Rectal smooth muscle tissue (tissue), 1 donor: ENCODE measurements at regions not wholly inside any gene's neighbourhood (a gene's known extent, or its start where the extent isn't known, plus 50 kb on each side); places are given as distances from the start of the nearest gene placed in this dataset.
"Not testable (repeated sequence)": the region's sequence is repeated elsewhere in the genome, so short reads cannot be mapped to it uniquely, and the experiment has no call there.

Experiments used
- H3K27ac ChIP-seq: one replicate; pipeline ENCODE4 v1.7.0; 2013; ENCODE audit warnings: low read depth, low read length, inconsistent platforms
- H3K27me3 ChIP-seq: one replicate; pipeline ENCODE4 v1.7.0; 2013; ENCODE audit warnings: low read length; ENCODE audit not compliant: control insufficient read depth, insufficient read depth
- H3K36me3 ChIP-seq: one replicate; pipeline ENCODE4 v1.7.0; 2013; ENCODE audit warnings: low read length; ENCODE audit not compliant: control insufficient read depth, insufficient read depth
- H3K4me1 ChIP-seq: one replicate; pipeline ENCODE4 v1.7.0; 2013; ENCODE audit warnings: low read length; ENCODE audit not compliant: control insufficient read depth, insufficient read depth
- H3K4me3 ChIP-seq: one replicate; pipeline ENCODE4 v1.7.0; 2013; ENCODE audit warnings: low read length
- H3K9ac ChIP-seq: one replicate; pipeline ENCODE4 v1.7.0; 2013; ENCODE audit warnings: low read length

DNA sequence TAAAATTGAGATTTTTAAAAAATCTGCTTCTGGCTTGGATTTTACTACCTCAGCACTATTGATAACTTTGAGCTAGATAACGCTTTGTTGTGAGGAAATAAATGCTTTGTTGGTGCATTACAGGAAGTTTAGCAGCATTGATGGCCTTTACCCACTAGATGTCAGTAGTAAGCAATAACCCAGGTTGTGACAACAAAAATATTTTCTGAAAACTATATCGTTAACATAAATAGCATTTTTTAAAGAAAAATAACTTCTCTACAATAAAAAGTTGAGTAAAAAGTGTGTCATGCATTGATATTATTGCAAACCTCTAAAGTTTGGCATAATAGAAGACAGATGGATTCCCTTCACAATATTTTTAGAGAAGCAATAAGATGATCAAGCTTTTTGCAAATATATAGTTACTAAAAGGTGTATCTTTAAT, 1246.5 kb downstream of the UQCRFS1 start:
- no peaks in the 10 kb centered on the region for H3K27me3 ChIP-seq
- no peak overlapping the region for H3K4me3 ChIP-seq
- H3K4me1 ChIP-seq, result no peaks in the 10 kb centered on the region
- no peak overlapping the region for H3K9ac ChIP-seq
- no peaks in the 10 kb centered on the region for H3K36me3 ChIP-seq
- H3K27ac ChIP-seq, result no peak overlapping the region

DNA sequence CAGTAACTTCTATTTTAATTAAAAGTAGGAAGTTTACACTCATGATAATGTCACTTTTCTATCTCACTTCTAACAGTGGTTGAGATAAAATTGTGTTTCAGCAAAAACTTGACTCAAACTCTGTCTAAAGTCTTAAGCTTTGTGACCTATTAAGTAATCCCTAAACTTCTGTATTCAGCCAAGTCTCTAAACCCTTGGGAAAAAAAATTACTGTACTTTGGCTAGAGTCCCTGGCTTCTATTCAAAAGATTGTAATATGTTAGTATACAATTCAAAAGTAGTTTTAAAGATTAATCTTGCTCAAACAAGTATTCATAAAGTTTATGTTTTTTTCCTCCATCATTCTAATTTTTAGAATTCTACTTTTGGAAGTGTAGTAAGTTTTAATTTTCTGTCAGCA, 1248.8 kb downstream of the UQCRFS1 start:
- H3K4me1 ChIP-seq, result no peaks in the 10 kb centered on the region
- no peak overlapping the region for H3K27ac ChIP-seq

DNA sequence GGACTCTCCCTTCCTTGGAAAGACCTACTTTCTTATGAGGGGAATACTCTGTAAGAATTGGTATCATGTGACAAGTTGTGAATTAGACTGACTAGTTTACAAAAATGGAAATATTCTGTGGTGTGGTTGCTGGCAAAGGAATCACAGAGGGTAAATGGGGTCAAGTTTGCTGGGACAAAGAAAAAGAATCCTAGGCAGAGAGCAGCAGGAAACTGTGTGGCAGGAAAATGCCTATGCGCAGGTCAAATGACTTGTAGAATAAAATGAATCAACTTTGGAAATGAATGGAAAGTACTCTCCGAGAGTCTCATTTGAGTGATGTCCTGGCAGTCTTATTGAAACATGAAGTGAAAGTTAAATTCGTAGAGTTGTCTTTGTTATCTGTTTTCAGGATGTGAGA, 1250.7 kb downstream of the UQCRFS1 start:
- Histone ChIP-seq H3K36me3 (no peaks in the 10 kb centered on the region), H3K4me1 (no peaks in the 10 kb centered on the region), H3K4me3 (no peak overlapping the region), H3K9ac (no peak overlapping the region), H3K27ac (no peak overlapping the region), H3K27me3 (no peaks in the 10 kb centered on the region)

More for the DNA sequence above, 1248.8 kb downstream of the UQCRFS1 start:
- H3K9ac ChIP-seq, result no peak overlapping the region
- no peak overlapping the region for H3K4me3 ChIP-seq
- no peaks in the 10 kb centered on the region for H3K27me3 ChIP-seq
- H3K36me3 ChIP-seq, result no peaks in the 10 kb centered on the region

DNA sequence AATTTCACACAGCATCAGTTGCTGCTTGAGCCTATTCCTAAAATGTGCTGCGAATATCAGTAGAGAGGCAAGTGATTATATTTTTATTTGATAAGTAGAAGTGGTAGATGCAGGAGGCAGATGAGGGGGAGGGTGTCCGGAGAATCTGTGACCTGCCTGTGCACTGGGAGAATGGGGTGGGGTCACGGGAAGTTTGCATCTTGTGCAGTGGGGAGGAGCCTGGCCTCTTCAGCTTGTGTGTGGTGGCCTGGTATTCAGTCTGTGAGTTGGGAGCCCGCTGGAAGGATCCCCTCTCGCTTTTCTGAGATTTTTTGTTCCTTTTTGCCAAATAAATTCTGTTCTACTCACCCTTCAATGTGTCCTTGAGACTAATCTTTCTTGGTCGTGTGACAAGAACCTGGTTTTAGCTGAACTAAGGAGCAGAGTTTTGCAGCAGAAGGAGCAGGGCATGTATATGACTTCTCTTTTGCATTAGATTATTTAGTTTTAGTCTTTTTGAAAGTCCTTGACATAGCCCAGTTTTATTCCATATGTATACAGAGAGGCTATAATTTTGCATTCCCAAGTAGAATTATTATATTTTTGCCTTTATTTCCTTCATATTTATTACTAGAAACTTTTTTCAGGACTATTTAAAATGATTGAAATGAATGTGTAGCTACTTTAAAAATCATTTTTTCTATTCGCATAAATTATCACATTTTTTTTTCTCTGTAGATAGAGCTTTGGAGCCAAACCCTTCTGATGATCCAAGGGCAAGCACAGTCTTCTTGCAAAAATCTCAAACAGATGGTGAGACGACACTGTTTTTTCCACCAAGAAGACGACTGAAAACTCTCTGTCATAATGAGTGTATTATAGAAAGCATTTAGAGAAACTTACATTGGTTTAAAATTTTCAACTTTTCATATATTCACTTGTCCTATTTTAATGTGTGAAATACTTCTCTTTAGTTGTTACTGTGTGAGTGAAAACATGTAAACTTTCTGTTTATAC, 1257.2 kb downstream of the UQCRFS1 start:
- no peak overlapping the region for H3K9ac ChIP-seq
- H3K4me1 ChIP-seq, result no peaks in the 10 kb centered on the region
- H3K36me3 ChIP-seq, result no peaks in the 10 kb centered on the region
- H3K27ac ChIP-seq, result no peak overlapping the region
- no peak overlapping the region for H3K4me3 ChIP-seq
- no peaks in the 10 kb centered on the region for H3K27me3 ChIP-seq

DNA sequence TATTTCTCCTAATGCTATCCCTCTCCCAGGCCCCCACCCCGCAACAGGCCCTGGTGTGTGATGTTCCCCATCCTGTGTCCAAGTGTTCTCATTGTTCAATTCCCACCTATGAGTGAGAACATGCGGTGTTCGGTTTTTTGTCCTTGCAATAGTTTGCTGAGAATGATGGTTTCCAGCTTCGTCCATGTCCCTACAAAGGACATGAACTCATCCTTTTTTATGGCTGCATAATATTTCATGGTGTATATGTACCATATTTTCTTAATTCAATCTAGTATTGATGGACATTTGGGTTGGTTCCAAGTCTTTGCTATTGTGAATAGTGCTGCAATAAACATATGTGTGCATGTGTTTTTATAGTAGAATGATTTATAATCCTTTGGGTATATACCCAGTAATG, 1270.3 kb downstream of the UQCRFS1 start:
- H3K4me1 ChIP-seq, H3K9ac ChIP-seq, H3K27me3 ChIP-seq, H3K36me3 ChIP-seq, H3K4me3 ChIP-seq, H3K27ac ChIP-seq: not testable (repeated sequence)

DNA sequence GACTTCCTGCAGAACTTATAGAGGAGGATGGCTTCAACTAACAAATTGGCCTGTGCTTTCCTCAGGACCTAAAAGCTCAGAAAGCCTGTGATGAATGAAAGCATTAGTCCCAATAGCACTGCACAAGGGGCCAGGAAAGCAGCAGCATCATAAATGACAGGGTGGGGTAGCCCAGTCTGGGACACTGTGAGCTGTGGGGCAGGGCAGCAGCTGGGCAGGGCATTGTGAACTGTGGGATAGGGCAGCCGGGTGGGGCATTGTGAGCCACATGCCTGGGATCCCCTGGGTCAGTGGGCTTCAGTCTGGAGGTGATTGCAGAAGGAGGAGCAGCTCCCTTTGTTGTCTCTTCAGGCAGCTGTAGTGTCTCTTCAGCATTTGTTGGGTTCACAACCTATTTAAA, 1276.8 kb downstream of the UQCRFS1 start:
- H3K36me3 ChIP-seq, result no peaks in the 10 kb centered on the region
- no peaks in the 10 kb centered on the region for H3K27me3 ChIP-seq
- H3K4me1 ChIP-seq, result no peaks in the 10 kb centered on the region
- no peak overlapping the region for H3K4me3 ChIP-seq
- no peak overlapping the region for H3K9ac ChIP-seq
- H3K27ac ChIP-seq, result no peak overlapping the region

DNA sequence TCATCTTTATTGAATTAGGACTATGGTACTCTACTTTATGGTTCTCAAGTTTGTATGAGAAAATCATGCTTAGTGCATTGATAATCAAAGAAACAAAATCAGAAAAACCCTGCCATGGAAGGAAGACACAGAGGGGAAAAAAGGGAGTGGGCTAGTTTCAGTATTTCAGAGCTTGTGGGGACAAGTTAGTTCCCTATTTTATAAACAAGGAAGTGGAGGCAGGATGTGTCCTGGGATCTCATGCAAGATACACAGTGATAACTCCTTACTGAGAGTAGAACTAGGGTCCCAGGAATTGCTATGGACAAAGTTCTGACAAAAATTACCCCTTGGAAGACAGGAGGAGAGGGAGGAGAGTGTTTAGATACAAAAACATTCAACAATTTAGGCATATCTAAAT, 1277.3 kb downstream of the UQCRFS1 start:
- Histone ChIP-seq H3K27ac (no peak overlapping the region), H3K4me1 (no peaks in the 10 kb centered on the region), H3K36me3 (no peaks in the 10 kb centered on the region), H3K9ac (no peak overlapping the region), H3K27me3 (no peaks in the 10 kb centered on the region), H3K4me3 (no peak overlapping the region)

DNA sequence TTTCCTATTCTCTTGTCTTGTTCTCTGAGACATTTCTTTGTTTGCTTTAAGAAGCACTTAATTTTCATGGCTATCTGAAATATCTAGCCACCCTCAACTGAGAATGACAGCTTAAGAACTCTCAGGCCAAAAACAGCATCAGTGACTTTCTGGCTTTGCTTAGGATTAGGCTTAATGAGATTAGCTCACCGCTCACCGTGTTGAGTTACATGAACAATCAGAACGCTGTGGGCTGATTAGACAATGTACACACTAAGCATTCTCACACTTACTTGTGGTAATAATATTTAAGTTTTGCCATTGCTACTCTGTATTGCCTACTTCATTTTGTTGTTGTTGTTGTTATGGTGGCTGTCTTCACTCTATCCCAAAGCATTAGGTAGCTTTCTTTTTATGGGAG, 1283.6 kb downstream of the UQCRFS1 start:
- H3K4me1 ChIP-seq, result no peaks in the 10 kb centered on the region
- H3K4me3 ChIP-seq, result no peak overlapping the region
- no peak overlapping the region for H3K9ac ChIP-seq
- no peaks in the 10 kb centered on the region for H3K27me3 ChIP-seq
- no peaks in the 10 kb centered on the region for H3K36me3 ChIP-seq
- no peak overlapping the region for H3K27ac ChIP-seq

DNA sequence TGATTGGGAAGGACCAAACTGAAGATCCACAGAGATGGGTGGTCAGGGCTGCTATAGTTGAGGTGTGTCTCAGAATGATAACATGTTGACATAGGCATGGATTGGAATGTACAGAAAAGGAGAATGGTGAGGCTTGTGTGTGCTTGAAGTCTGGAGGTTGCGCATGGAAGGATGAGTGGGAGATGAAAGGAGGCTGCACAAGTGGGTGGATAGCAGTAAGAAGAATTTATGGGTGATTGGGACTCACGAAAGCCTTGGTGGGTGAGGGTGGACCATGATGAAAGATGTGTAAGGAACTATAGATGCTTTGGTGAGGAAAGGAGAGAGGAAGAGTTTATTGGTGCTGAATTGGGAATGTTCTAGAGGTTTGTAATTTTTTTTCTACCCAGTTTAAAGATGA, 1287.7 kb downstream of the UQCRFS1 start:
- no peaks in the 10 kb centered on the region for H3K36me3 ChIP-seq
- H3K9ac ChIP-seq, result no peak overlapping the region
- H3K27ac ChIP-seq, result no peak overlapping the region
- H3K27me3 ChIP-seq, result no peaks in the 10 kb centered on the region
- no peaks in the 10 kb centered on the region for H3K4me1 ChIP-seq
- H3K4me3 ChIP-seq, result no peak overlapping the region

DNA sequence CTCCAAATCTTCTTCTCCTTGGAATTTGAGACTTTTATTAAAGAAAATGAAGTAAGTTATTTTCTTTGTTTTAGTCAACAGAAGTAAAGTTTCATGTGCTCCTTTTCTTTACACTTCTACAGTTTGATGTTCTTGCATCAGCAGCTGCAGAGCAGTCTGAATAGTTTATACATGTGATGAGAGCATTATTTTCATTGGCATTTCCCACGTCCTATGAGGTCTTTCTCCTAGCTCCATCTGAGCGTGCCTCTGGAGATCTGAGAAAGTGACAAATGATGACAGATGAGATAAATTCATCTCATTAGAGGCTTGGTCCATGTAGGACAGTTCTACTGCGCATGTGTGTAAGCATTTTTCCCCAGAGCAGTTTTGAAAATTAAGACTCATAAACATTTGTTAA, 1290.0 kb downstream of the UQCRFS1 start:
- no peaks in the 10 kb centered on the region for H3K27me3 ChIP-seq
- H3K9ac ChIP-seq, result no peak overlapping the region
- no peak overlapping the region for H3K4me3 ChIP-seq
- H3K27ac ChIP-seq, result no peak overlapping the region
- no peaks in the 10 kb centered on the region for H3K36me3 ChIP-seq
- no peaks in the 10 kb centered on the region for H3K4me1 ChIP-seq

DNA sequence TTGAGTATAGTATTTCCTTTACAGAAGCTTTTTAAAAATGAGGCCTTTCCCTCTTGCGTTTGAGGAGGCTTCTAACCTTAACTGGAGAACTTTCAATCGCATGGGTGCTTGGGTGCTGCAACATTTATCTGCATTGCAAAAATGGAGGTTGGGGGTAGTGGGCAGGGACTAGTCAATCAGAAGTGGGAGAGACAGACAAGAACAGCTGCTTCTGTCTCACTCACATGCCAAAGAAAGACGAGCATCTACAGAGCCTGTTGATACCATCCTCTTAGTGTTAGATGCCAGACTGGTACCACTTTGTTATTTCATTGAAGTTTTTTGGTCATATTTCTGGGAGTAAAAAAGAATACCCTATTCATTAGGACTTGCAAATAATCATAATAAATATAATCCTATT, 1292.2 kb downstream of the UQCRFS1 start:
- no peak overlapping the region for H3K4me3 ChIP-seq
- no peaks in the 10 kb centered on the region for H3K36me3 ChIP-seq
- H3K27ac ChIP-seq, result no peak overlapping the region
- no peaks in the 10 kb centered on the region for H3K27me3 ChIP-seq
- H3K9ac ChIP-seq, result no peak overlapping the region
- no peaks in the 10 kb centered on the region for H3K4me1 ChIP-seq

DNA sequence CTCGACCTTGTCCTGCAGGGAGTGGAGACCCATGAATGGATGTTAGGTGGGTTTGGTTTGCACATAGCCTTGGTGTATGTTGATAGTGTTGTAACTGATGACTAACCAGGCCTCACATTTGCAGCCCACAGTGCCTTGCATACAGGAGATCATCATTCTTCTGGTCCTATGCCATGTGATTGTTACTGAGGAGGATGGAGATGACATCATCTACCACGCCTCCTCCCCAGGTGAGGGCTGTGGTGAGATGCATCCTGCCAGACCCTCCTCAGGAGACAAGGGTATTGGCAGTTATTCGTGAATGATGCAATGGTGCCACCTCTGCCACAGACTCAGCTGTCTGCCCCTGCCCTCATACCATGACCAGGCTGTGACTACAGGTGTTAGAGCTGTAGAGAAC, 1294.1 kb downstream of the UQCRFS1 start:
- H3K27me3 ChIP-seq, result no peaks in the 10 kb centered on the region

More for the DNA sequence above, 1294.1 kb downstream of the UQCRFS1 start:
- H3K27ac ChIP-seq, result no peak overlapping the region
- H3K4me3 ChIP-seq, result no peak overlapping the region
- no peaks in the 10 kb centered on the region for H3K36me3 ChIP-seq
- no peaks in the 10 kb centered on the region for H3K4me1 ChIP-seq
- no peak overlapping the region for H3K9ac ChIP-seq
